Left cardiac atrium (tissue), 4 donors: ENCODE measurements at regions not wholly inside any gene's neighbourhood (a gene's known extent, or its start where the extent isn't known, plus 50 kb on each side); places are given as distances from the start of the nearest gene placed in this dataset.
A peak's percentile ranks its signal among the peaks of the same experiment; 100 is the strongest.
"Not testable (repeated sequence)": the region's sequence is repeated elsewhere in the genome, so short reads cannot be mapped to it uniquely, and the experiment has no call there.

Experiments
- ATAC-seq, 2 donors: fragments of 200-7000 bp; cut with Tn5 transposase; one replicate each; pipeline ENCODE4 v1.9.1; 2020; ENCODE audit warnings: mild to moderate bottlenecking in 2 of 2, moderate library complexity in 2 of 2
- DNase-seq: peaks from one replicate; pipeline ENCODE4 v3.0.0-alpha.2; 2020
- intact Hi-C, 2 donors: fragments of 100-400 bp; cut with DNase I; formaldehyde crosslinking; loops; one replicate each; pipeline versions ENCODE4 v1.14.1 to v1.15.1; 2022 to 2023
- donor health status: DM: no; HTN: yes; CAD: no.
- donor health status: DM: no; HTN: yes; CAD: no; lungs with severe emphysema.
- donor health status: DM: yes; HTN: yes; CAD: no.
- donor health status: Dilated cardiomyopathy.

DNA sequence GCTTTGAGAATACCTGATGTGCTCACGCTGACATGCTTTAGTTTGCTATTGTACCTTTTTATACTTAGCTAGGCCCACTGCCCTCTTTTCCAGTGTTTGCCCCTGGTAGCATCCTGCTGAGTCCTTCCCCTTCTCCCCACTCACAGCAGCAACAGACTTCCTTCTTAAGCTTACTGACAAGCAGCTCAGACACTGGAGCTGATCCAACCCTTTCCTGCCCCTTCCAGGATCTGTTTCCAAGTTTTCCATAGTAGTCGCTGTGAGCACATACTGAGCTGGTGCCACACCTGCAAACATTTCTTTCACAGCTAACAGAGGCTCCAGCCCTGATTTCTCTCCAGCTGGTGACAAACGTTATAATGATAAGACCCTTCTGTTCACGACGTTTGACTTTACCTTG, 991.4 kb upstream of the CELF4 start:
- no peak for DNase-seq
- ATAC-seq = no peak
- intact Hi-C loops = no loop called here

DNA sequence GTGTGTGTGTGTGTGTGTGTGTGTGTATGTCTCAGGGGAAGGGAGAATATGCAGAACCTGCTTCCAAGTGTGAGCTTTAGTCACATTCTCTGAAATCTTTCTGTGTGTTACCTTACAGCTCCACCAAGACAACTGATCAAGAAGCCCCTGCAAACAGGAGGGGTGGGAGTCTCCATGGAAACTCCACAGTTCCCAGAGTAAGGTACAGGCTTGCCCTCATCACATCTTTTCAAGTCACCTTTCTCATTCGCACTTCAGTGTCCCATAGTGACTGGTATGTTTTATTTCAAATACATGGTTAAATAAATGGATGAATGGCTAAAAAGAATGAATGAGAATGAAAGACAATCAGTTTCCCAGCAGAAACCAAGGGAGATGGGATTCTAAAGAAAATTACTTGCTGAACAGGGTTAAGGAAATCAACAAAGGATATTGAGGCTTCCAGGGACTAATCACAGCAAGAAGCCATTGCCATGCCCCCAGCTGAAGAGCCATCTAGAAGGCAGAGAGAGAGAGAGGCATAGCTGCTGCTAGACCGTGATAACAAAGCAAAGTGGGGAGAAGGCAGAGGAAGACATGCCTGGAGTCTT, 987.2 kb upstream of the CELF4 start:
- intact Hi-C loops = no loop called here
- ATAC-seq = no peak
- no peak for DNase-seq

DNA sequence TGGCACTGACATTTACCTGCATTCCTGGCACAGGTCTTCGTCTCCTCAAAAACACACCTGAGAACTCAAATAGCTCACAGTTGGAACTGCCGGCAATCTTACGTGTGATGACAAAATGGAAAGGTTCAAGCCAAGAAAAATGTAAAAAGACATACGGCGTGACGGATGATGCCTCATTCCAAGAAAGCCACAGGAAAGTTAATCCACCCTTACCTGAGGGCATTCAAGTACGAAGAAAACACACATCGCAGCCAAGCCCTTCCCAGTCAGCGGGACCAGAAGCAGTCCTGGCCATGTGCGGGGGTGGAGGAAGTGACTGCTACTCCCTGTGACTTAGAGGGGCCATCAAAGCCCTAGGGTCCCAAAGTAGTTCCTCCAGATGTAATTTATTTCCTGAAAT, 986.3 kb upstream of the CELF4 start:
- DNase-seq = no peak
- no peak for ATAC-seq
- intact Hi-C loops = no loop called here

DNA sequence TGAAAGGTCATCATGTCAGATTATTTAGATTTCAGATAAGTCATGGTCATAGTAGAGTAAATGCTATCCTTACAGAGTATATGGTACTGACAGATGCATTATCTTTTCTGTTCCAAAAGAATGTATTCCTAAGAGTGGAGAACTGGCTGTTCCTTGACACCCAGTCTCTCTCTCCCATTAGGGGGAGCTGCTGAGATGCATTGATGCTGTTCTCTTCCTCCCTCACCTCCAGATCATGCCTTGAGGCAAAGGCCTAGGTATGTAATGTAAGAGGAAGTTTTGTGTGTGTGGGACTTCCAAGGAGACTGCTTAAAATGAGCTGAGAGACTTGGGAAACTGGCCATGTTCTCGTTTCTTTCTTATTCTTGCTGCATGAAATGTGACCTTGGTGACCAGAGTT, 979.5 kb upstream of the CELF4 start:
- DNase-seq = no peak
- intact Hi-C loops = no loop called here

DNA sequence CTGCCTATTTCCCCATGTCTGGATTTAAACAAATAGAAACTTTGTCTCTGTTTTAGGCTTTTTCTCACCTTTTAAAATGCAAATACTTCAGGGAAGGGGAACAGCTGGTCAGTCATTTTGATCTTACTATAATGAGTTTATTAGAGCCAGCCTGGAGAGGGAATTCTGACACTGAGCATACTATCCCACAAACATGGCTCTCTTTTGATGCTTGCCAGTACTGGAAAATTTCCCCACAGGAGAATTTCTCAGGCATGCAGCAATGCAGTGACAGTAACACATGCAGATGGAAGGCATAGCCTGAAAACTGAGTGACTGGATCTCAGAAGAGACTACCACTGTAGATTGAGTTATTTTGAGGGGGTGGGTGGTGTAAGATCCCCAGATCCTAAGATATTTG, 974.3 kb upstream of the CELF4 start:
- no peak for ATAC-seq
- DNase-seq = no peak
- intact Hi-C loops = loop anchor here in 1 of 2 donors (10.0 kb wide), 1 partner anchor 65 kb away; no protein-coding TSS in a partner anchor

More for the DNA sequence above, 979.5 kb upstream of the CELF4 start:
- no peak for ATAC-seq

DNA sequence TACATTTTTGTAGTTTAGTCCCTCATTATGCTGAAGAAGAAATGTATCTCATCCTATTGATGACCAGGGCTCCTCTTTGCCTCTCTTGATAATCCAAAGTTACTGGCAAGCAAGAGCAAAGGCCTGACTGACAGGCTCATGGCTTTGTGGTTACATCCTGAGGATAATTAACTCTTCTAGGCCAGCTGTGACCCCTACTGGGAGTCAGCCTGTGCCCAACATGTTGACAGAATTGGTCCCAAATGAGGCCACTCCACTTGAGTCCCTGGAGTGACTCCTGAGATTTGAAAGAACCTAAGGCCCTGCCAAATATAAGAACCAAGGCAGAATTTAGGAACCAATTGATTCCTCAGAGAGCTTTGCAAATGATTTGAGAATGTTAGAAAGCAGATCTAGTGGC, 973.8 kb upstream of the CELF4 start:
- DNase-seq (no peak), ATAC-seq (no peak)
- intact Hi-C loops = loop anchor here in 1 of 2 donors (10.0 kb wide), 1 partner anchor 65 kb away; no protein-coding TSS in a partner anchor

DNA sequence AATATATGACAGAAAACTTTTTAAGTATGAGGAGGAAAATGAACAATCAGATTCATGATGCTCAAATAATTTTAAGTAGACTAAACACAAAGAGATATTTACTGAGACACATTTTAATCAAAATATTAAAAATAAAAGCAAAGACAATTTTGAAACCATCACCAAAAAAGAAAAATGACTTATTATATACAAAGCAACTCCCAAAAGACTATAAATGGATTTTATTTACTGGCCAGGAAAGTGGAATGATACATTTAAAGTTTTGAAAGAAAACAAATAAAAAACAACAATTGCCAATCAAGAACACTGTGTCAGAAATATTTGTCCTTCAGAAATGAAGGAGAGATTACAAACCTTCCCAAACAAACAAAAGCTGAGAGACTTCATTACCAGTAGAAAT, 968.5 kb upstream of the CELF4 start:
- DNase-seq = no peak
- intact Hi-C loops = loop anchor here in 1 of 2 donors (10.0 kb wide), 1 partner anchor 59 kb away; no protein-coding TSS in a partner anchor
- no peak for ATAC-seq

DNA sequence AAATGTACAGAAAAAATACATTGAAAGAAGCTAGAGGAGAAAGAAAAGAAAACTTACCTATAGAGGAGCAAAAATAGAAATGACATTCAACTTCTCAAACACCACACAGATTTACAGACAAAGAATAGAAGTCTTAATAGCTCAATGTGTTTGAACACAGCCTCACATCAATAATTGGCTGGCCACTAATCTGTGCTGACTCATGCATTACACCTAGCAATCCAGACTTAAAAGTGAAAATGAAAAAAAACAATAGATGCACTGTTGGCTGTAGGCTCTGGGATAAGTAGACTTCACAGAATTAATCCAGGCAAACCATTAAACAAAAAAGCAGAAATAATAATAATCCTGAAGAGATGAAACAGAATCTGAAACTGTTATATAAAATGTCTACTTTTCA, 961.3 kb upstream of the CELF4 start:
- intact Hi-C loops = no loop called here
- DNase-seq = no peak
- no peak for ATAC-seq

DNA sequence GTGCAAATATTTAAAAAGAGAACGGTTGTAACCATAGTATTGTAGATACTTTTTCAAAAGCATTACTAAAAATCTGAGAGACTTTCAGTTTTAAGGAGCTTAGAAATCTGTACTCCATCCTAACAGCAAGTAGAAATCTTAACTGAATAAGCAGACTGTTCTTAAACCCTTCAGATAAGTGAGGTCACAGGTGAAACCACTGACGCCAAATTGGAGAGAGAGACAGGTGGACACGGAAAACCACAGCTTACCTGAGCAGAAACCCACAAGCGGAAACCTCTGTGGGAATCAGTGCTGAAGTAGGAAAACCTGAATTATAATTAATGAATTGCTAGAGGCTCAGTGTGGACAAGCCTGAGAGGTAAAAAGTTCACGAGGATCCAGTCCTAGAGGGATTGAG, 959.4 kb upstream of the CELF4 start:
- no peak for ATAC-seq
- intact Hi-C loops = no loop called here
- no peak for DNase-seq

DNA sequence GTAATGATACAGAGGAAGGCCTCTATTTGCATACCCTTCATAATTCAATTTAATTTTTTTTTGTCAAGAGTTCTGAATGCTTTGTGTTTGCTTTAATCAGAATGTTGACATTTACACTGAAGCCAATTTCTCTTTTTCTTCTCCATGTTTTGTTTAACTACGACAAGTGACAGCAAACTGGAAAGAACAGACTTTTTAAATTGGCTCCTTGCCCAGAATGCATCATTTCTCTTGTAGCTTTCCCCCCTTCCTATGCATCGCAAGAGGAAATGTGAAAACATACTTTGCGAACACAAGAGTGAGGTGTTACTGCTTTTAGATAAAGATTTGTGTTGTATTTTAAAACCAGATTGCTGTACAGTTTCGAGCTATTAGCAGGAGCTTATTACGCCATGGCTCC, 955.2 kb upstream of the CELF4 start:
- DNase-seq (no peak), ATAC-seq (no peak)
- intact Hi-C loops = no loop called here

DNA sequence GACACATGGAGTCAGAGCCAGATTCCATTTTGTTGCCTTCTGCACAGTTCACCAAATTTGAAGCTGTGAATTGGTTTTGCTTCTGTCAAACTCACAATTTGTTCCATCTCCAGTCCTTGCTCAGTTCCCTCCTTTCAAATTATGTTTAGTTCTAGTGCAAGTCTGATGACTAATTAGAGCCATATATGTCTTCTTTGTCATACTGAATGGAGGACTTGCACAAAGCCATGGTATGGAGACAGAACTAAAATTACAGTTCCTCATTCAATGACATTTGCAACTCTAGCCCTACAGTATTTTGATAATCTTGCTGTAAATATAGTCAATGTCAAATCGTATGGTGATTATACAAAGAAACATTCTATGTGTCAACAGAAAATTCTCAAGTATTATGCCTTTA, 936.9 kb upstream of the CELF4 start:
- ATAC-seq = no peak
- intact Hi-C loops = no loop called here
- no peak for DNase-seq

DNA sequence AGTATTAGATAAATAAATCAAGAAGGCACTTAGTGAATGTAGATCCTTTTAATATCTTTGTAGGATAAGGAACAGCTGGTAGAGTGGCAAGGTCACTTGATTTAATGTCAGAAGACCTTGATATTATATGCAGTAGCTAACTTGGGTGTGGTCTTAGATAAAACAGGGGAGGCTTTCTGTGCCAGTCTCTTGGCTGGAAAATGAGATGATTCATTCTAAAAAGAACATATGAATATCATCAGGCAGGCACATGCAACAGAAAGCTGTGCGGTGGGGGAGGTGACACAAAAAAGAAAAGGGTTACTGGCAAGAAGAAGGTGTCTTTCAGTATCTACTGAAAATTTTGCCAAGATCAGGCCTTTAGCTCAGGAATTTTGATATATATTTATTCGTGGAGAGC, 931.7 kb upstream of the CELF4 start:
- intact Hi-C loops = no loop called here

DNA sequence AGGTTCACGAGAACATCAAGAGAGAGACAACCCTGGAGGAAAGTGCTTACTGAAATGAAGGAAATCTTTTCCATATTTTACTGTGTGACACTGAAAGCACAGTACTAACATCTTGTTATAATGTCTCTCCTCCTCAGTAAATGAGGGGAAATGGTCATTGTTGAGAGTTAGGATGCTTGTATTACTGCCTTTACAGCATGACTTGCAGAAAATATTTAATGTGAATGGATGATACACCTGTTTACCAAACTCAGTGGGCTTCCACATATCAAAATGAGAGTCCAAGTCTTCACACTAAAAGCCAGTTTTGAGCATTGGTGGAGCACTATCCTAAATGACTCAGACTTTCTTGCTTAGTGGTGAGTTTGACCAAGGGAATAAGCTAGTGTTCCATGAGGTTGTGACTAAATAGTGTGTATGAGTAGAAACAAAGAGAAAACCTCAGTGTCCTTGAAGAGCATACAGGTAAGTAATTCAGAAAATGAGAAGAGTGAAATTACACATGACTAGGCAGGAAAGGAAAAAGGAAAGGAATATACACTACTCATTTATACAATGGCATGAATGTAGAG, 930.7 kb upstream of the CELF4 start:
- intact Hi-C loops = no loop called here
- DNase-seq (no peak), ATAC-seq (no peak)

More for the DNA sequence above, 931.7 kb upstream of the CELF4 start:
- ATAC-seq (peak in 1 of 2 donors; percentile 46), DNase-seq (no peak)

DNA sequence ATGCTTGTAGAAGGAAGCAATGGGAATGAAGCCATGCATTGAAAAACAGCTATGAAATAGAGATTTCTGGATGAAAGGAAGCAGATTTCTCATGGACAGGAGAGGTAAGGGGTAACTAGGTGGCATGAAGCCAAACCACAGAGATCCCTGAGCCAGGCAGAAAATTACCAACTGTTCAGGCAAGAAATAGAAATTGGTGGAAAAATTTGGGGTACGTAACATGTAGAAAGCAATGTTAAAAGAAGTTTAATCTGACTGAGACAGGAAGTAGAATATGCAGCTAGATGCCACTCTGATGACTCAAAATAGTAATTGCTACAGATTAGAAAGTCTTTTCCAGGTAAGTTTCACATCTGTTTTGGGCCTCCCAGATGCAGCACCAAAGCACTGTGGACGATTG, 928.5 kb upstream of the CELF4 start:
- intact Hi-C loops = no loop called here
- ATAC-seq (no peak), DNase-seq (no peak)

DNA sequence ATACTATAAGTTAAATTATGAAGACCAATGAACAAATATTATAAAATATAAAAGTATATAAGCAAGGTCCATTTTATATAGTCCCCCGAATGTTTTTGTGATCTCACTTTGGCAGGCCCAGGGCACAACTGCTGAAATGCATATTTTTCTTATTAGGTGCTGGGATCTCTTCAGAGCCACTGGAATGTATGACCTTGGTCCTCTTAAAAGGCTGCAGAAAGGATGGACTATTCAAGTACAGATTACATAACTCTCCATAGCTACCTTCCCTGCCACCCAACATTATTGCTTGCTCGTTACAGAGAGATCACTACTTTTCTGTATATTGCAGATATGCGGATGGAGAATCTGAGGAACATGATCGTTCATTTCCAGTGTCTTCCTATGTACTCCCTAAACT, 925.6 kb upstream of the CELF4 start:
- intact Hi-C loops = no loop called here
- DNase-seq (no peak), ATAC-seq (no peak)

DNA sequence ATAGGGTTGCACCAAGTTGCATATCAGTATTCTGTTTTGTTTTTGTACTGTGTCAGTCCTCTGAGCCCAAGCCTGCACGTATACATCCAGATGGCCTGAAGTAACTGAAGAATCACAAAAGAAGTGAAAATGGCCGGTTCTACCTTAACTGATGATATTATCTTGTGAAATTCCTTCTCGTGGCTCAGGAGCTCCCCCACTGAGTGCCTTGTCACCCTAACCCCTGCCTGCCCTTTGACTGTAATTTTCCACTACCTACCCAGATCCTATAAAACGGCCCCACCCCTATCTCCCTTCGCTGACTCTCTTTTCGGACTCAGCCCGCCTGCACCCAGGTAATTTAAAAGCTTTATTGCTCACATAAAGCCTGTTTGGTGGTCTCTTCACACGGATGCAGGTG, 924.1 kb upstream of the CELF4 start:
- DNase-seq, ATAC-seq, intact Hi-C loops: not testable (repeated sequence)

DNA sequence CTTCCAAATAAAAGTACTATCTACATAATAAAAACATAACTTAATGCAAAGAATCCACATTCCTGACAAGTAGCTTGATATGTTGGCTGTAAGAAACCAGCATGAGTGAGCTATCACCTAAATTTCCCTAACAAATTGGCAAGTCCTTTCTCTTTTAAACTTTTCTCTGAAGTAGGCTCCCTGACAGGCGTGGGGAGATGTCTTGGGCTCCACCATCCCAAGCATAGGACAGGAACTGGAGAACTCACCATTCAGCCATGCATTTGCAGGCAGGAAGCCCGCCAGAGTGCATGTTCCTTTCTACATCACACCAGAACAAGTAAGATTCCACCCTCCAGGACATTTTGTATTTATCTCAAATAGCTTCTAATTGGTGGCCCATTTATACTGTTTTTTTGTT, 921.9 kb upstream of the CELF4 start:
- intact Hi-C loops = no loop called here
- ATAC-seq = no peak
- DNase-seq = no peak

DNA sequence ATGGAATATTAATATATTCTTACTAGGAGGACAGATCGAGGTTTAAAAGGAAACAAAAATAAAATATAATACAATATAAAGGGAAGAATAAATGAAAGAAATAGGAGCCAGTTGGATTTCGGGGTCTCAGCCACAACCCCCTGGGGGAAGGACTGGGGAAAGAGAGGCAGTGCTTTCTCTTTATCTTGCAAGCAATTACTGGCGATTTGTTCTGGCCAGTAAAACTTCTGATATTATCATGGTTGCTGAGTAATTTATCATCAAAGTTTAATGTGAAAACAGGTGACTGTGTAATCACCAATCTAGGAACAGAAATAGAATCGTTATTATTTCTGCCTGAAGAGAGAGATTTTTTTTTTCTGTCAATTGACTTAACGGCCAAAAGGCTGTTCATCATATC, 917.7 kb upstream of the CELF4 start:
- no peak for ATAC-seq
- intact Hi-C loops = no loop called here

DNA sequence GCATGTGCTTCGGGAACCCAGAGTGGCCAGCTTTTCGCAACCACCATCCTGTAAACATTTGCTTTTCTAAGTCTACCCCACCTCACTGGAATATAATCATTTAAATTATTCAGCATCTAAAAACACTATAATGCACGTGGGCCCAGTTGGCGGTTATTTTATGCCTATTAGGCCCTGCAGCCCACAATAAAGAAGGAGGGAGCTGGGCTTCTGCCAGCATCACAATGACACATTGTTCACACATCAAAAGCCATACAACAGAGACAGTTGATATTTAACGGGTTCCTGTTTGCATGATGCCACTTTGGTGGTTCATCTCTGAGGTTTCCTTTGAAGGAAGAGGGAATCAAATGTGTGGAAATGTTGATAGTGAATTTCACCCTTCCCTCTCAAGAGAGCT, 916.0 kb upstream of the CELF4 start:
- ATAC-seq = no peak
- intact Hi-C loops = no loop called here
- no peak for DNase-seq

More for the DNA sequence above, 917.7 kb upstream of the CELF4 start:
- no peak for DNase-seq

DNA sequence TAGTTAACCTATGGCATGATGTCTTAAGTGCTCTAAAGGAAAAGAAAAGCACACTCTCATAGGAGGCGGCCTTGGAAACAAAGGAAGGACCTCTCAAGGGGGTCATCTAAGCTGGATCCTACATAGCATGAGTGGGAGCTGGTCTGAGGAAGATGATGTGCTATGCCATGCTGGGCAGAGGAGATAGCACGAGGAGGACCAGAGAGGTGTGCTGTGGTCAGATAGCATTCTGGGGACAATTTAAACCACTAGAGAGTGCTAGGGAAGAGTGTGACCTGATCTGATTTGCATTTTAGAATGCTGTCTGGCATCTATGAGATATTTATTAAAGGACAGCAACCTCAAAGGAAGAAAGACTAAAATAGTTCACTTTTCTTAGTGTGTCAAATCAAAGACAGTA, 910.1 kb upstream of the CELF4 start:
- ATAC-seq = no peak
- DNase-seq = no peak
- intact Hi-C loops = loop anchor here in 1 of 2 donors (10.0 kb wide), 1 partner anchor 59 kb away; no protein-coding TSS in a partner anchor

DNA sequence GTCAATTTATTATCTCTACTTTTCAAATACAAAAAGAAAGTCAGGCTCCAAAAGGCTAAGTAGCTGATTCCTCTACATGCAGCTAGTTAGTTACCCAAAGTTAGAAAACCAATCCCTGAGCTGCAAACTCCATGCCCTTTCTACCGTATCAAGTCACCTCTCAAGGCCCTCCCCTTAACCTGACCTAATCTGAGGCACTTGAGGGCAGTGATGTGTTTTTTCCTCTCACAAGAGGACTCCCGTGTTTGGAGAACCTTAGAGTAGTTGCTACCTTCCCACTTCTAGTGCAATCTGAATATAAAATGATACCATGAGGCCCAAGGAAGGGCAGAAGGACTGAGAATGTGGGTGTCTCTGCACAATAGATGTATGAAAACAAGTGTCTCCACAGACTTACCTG, 907.9 kb upstream of the CELF4 start:
- ATAC-seq = no peak
- DNase-seq = no peak
- intact Hi-C loops = loop anchor here in 1 of 2 donors (10.0 kb wide), 1 partner anchor 61 kb away; no protein-coding TSS in a partner anchor
